GM19397 (cell line): ENCODE measurements at regions not wholly inside any gene's neighbourhood (a gene's known extent, or its start where the extent isn't known, plus 50 kb on each side); places are given as distances from the start of the nearest gene placed in this dataset.

Source experiments
- ATAC-seq: cut with Tn5 transposase; IDR thresholded peaks from one replicate; pipeline ENCODE4 v1.9.1; 2021; ENCODE audit warnings: mild to moderate bottlenecking, moderate library complexity; ENCODE audit not compliant: unreplicated experiment

- no peak for ATAC-seq
These were observed 177.8 kb downstream of the SNX18 start for GRCh38 chr5:54695198-54695966.

- no peak for ATAC-seq
These were observed 176.5 kb downstream of the SNX18 start for GRCh38 chr5:54693936-54694657.

GRCh38 chr5:54692631-54693030 is 175.1 kb downstream of the SNX18 start:
- ATAC-seq, result no peak

GRCh38 chr5:54691656-54692055 is 174.1 kb downstream of the SNX18 start:
- no peak for ATAC-seq

- no peak for ATAC-seq
These were observed 172.1 kb downstream of the SNX18 start for GRCh38 chr5:54689411-54690251.

GRCh38 chr5:54680998-54681397 is 163.4 kb downstream of the SNX18 start:
- no peak for ATAC-seq

GRCh38 chr5:54679686-54680085 is 162.1 kb downstream of the SNX18 start:
- no peak for ATAC-seq

DNA sequence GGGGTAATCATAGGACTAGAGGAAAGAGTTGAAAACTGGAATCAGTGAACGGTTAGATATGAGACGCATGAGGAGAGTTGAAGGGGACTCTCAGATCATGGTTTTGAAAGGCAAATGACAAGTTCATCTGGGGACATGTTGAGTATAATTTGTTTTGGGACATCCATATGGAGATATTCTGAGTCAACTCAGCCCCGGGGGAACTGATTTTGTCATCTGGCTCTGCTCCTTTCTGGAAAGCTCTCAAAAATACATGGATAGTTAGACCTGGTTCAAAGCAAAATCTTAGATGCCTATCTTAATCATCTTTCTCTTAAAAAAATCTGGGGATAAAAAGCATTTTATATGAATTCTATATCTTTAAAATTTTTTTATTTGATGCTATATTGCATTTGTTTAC is 161.2 kb downstream of the SNX18 start:
- ATAC-seq, result no peak

DNA sequence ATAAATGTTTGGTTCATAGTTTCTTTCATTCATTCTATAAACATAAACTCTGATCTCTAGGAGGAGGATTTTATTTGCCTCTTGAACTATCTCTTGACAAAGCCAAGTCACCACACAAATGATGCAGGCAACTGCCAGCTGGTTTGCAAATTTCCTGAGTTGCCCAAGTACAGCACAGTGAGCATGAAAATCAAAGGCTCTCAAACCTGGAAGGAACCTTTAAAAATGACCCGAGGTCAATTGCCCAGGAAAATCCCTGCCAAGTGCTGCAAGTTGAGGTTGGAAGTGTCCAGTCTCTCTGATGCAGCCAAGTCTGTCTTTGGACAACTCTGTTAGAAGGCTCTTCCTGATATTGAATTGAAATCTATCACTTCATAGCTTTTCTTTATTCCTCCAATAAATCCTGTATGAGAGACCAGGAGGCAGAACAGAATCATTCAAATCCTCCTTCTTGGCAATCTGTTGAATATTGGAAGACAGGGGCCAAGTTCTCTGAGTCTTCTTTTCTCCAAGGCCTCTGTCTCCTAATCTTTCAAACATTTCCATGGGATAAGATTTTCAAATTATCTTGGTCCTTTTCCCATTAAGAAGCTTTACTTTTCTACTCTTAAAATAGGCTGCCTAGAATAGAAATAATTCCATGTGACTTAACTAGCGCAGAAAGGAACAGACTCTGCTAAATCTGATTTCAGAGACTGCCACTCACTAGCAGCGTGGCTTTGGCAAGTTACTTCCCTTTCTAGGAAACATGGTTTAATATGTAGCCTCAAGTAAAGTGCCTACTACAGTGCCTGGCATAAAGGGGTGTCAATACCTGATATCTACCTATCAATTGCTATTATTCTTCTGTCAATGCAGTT is 159.2 kb downstream of the SNX18 start:
- ATAC-seq, result no peak

GRCh38 chr5:54673523-54674225 is 156.1 kb downstream of the SNX18 start:
- ATAC-seq, result no peak

GRCh38 chr5:54672871-54673270 is 155.3 kb downstream of the SNX18 start:
- no peak for ATAC-seq

DNA sequence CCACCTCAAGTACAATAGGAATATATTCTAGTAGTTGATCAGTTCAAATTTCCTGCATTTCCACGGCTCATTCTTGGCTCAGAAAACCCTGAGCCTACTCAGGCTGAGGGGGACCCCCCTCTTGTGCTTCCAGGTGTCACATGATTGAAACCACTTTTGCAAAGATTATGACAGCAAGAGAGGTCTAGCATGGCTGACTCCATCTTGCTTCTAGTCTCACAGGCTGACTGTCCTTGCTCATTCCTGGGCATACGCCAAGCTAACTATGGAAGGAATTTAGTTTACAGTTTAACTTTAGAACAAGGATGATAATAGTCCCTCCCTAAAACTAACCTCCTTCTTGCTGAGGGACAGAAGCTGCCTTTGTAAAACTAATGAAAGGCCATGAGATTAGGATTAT is 154.1 kb downstream of the SNX18 start:
- ATAC-seq, result no peak

DNA sequence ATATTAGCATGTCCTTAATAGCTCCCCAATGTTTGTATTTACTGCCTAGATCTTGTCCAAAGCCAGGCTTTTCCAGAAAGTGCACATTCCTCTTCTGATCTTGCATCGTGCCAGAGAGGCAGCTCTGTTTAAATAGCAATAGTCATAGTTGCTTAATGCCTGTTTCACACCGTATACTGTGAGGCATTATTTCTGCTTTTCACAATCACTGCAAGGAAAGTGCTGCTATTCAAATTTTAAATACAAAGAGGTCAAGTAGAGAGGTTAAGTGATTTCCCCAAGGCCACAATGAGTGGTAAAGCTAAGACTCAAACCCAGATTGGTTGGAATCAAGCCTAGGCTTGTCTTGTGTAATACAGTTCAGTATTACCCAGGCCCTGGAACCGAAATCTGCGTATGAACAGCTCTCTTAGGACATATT is 153.6 kb downstream of the SNX18 start:
- no peak for ATAC-seq

GRCh38 chr5:54670281-54670680 is 152.7 kb downstream of the SNX18 start:
- ATAC-seq, result no peak

DNA sequence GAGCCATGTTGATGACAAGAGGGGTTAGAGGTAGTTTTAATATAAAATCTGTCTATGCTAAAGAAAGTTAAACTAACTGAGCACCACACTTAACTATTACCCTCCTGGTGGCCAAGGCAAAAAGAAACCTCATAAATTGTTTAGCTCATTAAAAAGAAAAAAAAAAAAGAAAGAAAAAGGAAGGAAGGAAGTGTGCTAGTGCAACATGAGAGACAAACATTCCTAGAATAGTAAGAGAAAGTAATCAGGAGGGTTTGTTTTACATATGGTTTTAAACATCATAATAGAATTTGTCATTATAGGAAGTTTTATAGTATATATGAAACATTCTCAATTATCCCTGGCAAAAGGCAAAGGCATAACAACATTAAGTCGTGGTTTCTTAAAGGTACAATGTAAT is 152.3 kb downstream of the SNX18 start:
- no peak for ATAC-seq

GRCh38 chr5:54669285-54669684 is 151.7 kb downstream of the SNX18 start:
- no peak for ATAC-seq

DNA sequence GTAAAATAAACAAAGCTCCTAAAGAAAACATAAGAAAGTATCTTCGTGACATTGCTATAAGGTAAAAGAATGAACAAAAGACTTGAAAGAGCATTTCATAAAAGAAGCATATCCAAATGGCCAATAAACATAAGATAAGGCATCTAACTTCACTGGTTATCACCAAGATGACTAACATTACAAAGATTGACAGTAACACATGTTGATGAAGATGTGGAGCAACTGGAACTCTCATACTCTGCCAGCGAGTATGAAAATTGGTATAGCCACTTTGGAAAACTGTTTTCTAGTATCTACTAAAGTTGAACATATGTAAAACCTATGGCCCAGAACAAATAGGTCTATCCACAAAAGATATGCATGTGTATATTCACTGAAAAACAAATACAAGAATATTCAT is 150.5 kb downstream of the SNX18 start:
- ATAC-seq, result no peak

- ATAC-seq, result no peak
These were observed 149.6 kb downstream of the SNX18 start for GRCh38 chr5:54667136-54667535.

GRCh38 chr5:54663866-54664265 is 146.3 kb downstream of the SNX18 start:
- ATAC-seq, result no peak

DNA sequence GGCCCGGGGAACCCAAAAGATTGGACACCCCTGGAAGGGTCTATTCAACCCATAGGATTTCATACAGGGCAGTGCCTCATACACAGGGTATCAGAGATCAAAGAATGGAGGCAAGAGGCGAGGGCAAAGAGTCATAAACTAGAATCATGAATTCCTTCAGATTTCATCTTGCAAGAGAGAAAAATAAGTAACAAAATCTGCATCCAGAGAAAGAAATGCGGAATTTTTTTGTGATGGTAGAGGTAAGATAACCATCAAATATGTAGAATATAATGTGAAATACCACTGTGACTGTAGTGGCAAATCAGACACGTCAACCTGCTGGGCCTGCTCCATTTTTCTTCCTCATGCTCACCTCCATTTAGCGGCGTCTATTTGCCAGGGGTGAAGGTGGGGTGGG is 143.6 kb downstream of the SNX18 start:
- ATAC-seq, result no peak
